Endothelial cell of umbilical vein (primary cell): ENCODE measurements at regions not wholly inside any gene's neighbourhood (a gene's known extent, or its start where the extent isn't known, plus 50 kb on each side); places are given as distances from the start of the nearest gene placed in this dataset.

Source experiments
- BruUV-seq: library from RNA; stranded (reverse); fragments of 400-500 nt; replicated peaks from 2 replicates; lab custom pipeline; 2021; lab: Mats Ljungman, UMichigan
- CTCF ChIA-PET: fragments of 300-600, 350-600 bp; sonication (Branson Sonifier 250); formaldehyde crosslinking; loops from one replicate; lab custom pipeline; 2021; ENCODE audit warnings: antibody characterized with exemption, inconsistent platforms; lab: Charles Lee
- POLR2A ChIA-PET: fragments of 300-600, 350-600 bp; sonication (Branson Sonifier 250); formaldehyde crosslinking; loops from one replicate; lab custom pipeline; 2021; ENCODE audit warnings: antibody characterized with exemption, inconsistent platforms; lab: Charles Lee
- DNase-seq: peaks from one replicate; pipeline ENCODE4 v3.0.0-alpha.2; 2011; ENCODE audit warnings: low read depth, low spot score
- FAIRE-seq: peaks from 2 replicates; lab custom pipeline; 2011; peaks lifted over from hg19 to GRCh38; lab: Jason Lieb, UNC
- H2AFZ ChIP-seq: 2 replicates; pipeline ENCODE4 v1.6.0; 2012; ENCODE audit warnings: low read depth, low read length, control low read depth, inconsistent platforms
- H3K27ac ChIP-seq: 2 replicates; pipeline ENCODE4 v1.5.1; 2011; ENCODE audit warnings: low read depth, mild to moderate bottlenecking, control low read depth, low read length, moderate library complexity; ENCODE audit not compliant: insufficient read depth
- H3K27me3 ChIP-seq, 2 experiments: 2 replicates each; pipeline versions ENCODE4 v1.6.0 to v1.6.1; 2011; ENCODE audit warnings: low read length in 2 of 2, mixed read lengths in 1 of 2; ENCODE audit not compliant: control insufficient read depth in 2 of 2, insufficient read depth in 2 of 2
- H3K36me3 ChIP-seq, 2 experiments: 2 replicates in 1 of 2; 3 replicates in 1 of 2; pipeline ENCODE4 v1.5.1; 2011; ENCODE audit warnings: low read length in 2 of 2, mild to moderate bottlenecking in 1 of 2, moderate library complexity in 1 of 2; ENCODE audit not compliant: control insufficient read depth in 2 of 2, insufficient read depth in 2 of 2; ENCODE audit errors: extremely low read depth in 1 of 2
- H3K4me1 ChIP-seq: 3 replicates; pipeline ENCODE4 v1.5.1; 2011; ENCODE audit warnings: mild to moderate bottlenecking, low read length; ENCODE audit not compliant: control insufficient read depth, insufficient read depth; ENCODE audit errors: extremely low read depth
- H3K4me2 ChIP-seq: 2 replicates; pipeline ENCODE4 v1.6.1; 2011; ENCODE audit warnings: low read length, control low read depth, mixed read lengths; ENCODE audit not compliant: insufficient read depth
- H3K4me3 ChIP-seq, 3 experiments: fragments of 200-600 bp in 1 of 3; sonication (generic), shearing (Covaris generic) in 1 of 3; replicated peaks in 1 of 3; 2 replicates each; pipeline ENCODE4 v1.5.1; 2011 to 2016; ENCODE audit warnings: control low read depth in 3 of 3, low read length in 3 of 3, mild to moderate bottlenecking in 2 of 3, inconsistent platforms in 1 of 3, low read depth in 1 of 3, moderate library complexity in 1 of 3; ENCODE audit not compliant: insufficient read depth in 1 of 3
- H3K79me2 ChIP-seq: 2 replicates; pipeline ENCODE4 v1.6.0; 2012; ENCODE audit warnings: low read length, inconsistent platforms; ENCODE audit not compliant: control insufficient read depth, insufficient read depth
- H3K9ac ChIP-seq: replicated peaks from 2 replicates; pipeline ENCODE3; 2011; ENCODE audit warnings: low read length, control low read depth; ENCODE audit not compliant: insufficient read depth; ENCODE audit errors: extremely low read depth
- H3K9me1 ChIP-seq: replicated peaks from 3 replicates; pipeline ENCODE4 v1.6.0; 2011; ENCODE audit warnings: mild to moderate bottlenecking, low read length; ENCODE audit not compliant: control insufficient read depth, insufficient read depth; ENCODE audit errors: extremely low read depth
- H3K9me3 ChIP-seq: replicated peaks from 2 replicates; pipeline ENCODE4 v1.5.1; 2012; ENCODE audit warnings: low read length, inconsistent platforms; ENCODE audit not compliant: control insufficient read depth, insufficient read depth
- H4K20me1 ChIP-seq: replicated peaks from 2 replicates; pipeline ENCODE3; 2011; ENCODE audit warnings: mild to moderate bottlenecking, low read length; ENCODE audit not compliant: control insufficient read depth, insufficient read depth; ENCODE audit errors: extremely low read depth
- CTCF ChIP-seq, 2 donors: IDR thresholded peaks; 1 replicate in 1 of 2; 2 replicates in 1 of 2; pipeline ENCODE4 v1.5.1; 2011; ENCODE audit warnings: low read length in 2 of 2, mild to moderate bottlenecking in 2 of 2, moderate library complexity in 2 of 2, control low read depth in 1 of 2, inconsistent platforms in 1 of 2, low read depth in 1 of 2; ENCODE audit not compliant: insufficient read depth in 1 of 2; ENCODE audit errors: extremely low read depth in 1 of 2
- EZH2 ChIP-seq: IDR thresholded peaks from 2 replicates; pipeline ENCODE4 v1.6.1; 2012; ENCODE audit warnings: borderline replicate concordance, low read depth, mild to moderate bottlenecking, moderate library complexity, low read length, inconsistent platforms; ENCODE audit not compliant: severe bottlenecking
- FOS ChIP-seq: IDR thresholded peaks from 2 replicates; pipeline ENCODE4 v1.6.1; 2011; ENCODE audit warnings: mild to moderate bottlenecking, low read length, moderate library complexity, borderline replicate concordance; ENCODE audit not compliant: insufficient read depth
- GATA2 ChIP-seq: IDR thresholded peaks from 2 replicates; pipeline ENCODE4 v1.7.0; 2011; ENCODE audit warnings: low read depth, mild to moderate bottlenecking, moderate library complexity, mixed read lengths, low read length; ENCODE audit not compliant: insufficient read length, insufficient read depth
- JUN ChIP-seq: IDR thresholded peaks from 2 replicates; pipeline ENCODE4 v1.6.1; 2011; ENCODE audit warnings: borderline replicate concordance, low read depth; ENCODE audit not compliant: insufficient read length, insufficient read depth
- MAX ChIP-seq: IDR thresholded peaks from 2 replicates; pipeline ENCODE4 v1.6.1; 2011; ENCODE audit not compliant: insufficient read depth, insufficient read length
- MYC ChIP-seq: IDR thresholded peaks from one replicate; pipeline ENCODE4 v1.6.1; 2011; ENCODE audit warnings: mild to moderate bottlenecking, low read depth, low read length
- POLR2A ChIP-seq: IDR thresholded peaks from 2 replicates; pipeline ENCODE4 v1.6.1; 2012; ENCODE audit warnings: low read depth, mild to moderate bottlenecking, control low read depth, low read length
- POLR2AphosphoS5 ChIP-seq: IDR thresholded peaks from 2 replicates; pipeline ENCODE4 v1.6.1; 2012; ENCODE audit warnings: low read depth, mild to moderate bottlenecking, control low read depth, low read length, moderate library complexity; ENCODE audit not compliant: insufficient read depth
- dilution Hi-C: fragments of 300-500 bp; cut with MboI; formaldehyde crosslinking; loops from one replicate; pipeline ENCODE4 v1.15.0; 2019; ENCODE audit warnings: low sequenced_read_pairs; ENCODE audit not compliant: extremely low pct_ligation_motif_present
- intact Hi-C: fragments of 100-400 bp; cut with micrococcal nuclease; formaldehyde crosslinking; loops from one replicate; pipeline ENCODE4 v1.10.0; 2022

- dilution Hi-C loops, result no loop called here
These were observed 113.6 kb upstream of the MYO3A start for GRCh38 chr10:25820472-25820871.

GRCh38 chr10:25820874-25821273, 113.2 kb upstream of the MYO3A start:
- Histone ChIP-seq H3K27ac (no peak overlapping the region), H3K27me3 (no peaks in the 10 kb centered on the region), H2AFZ (no peak overlapping the region), H4K20me1 (no peaks in the 10 kb centered on the region), H3K4me3 (no peak overlapping the region), H3K9me3 (no peaks in the 10 kb centered on the region), H3K79me2 (no peaks in the 10 kb centered on the region), H3K4me1 (no peaks in the 10 kb centered on the region), H3K9me1 (no peaks in the 10 kb centered on the region), H3K36me3 (no peaks in the 10 kb centered on the region), H3K9ac (no peak overlapping the region), H3K4me2 (no peak overlapping the region)
- intact Hi-C loops, result no loop called here
- dilution Hi-C loops, result no loop called here
- CTCF ChIA-PET, result no interaction called here
- FAIRE-seq, result no peak
- POLR2A ChIA-PET, result no interaction called here
- no peak for DNase-seq
- TF ChIP-seq GATA2 (no peak), FOS (no peak), MYC (no peak), POLR2A (no peak), CTCF (IDR thresholded peaks at IDR 0.05; ENCODE audit: extremely low read depth in 1 of 2, insufficient read depth in 1 of 2, low read depth in 1 of 2, low read length in 2 of 2) (no peak), POLR2AphosphoS5 (no peak), MAX (no peak), EZH2 (no peak), JUN (no peak)
- BruUV-seq, result no TSS peak

More at GRCh38 chr10:25820472-25820871, 113.6 kb upstream of the MYO3A start:
- intact Hi-C loops, result no loop called here
- TF ChIP-seq FOS, result no peak
- Histone ChIP-seq H3K9ac (no peak overlapping the region), H2AFZ (no peak overlapping the region), H3K4me2 (no peak overlapping the region), H3K36me3 (no peaks in the 10 kb centered on the region), H3K79me2 (no peaks in the 10 kb centered on the region), H3K4me3 (no peak overlapping the region), H3K27ac (no peak overlapping the region), H3K9me3 (no peaks in the 10 kb centered on the region), H3K27me3 (no peaks in the 10 kb centered on the region), H4K20me1 (no peaks in the 10 kb centered on the region), H3K4me1 (no peaks in the 10 kb centered on the region), H3K9me1 (no peaks in the 10 kb centered on the region)
- DNase-seq (no peak), FAIRE-seq (no peak)
- no TSS peak for BruUV-seq
- POLR2A ChIA-PET, result no interaction called here
- CTCF ChIA-PET, result no interaction called here
